GM23248 (cell line): ENCODE measurements at regions not wholly inside any gene's neighbourhood (a gene's known extent, or its start where the extent isn't known, plus 50 kb on each side); places are given as distances from the start of the nearest gene placed in this dataset.

Source experiments
- EZH2 ChIP-seq: fragments of 200-600 bp; sonication (generic); IDR thresholded peaks from 2 replicates; pipeline ENCODE4 v1.6.1; 2018; ENCODE audit warnings: antibody characterized with exemption, mild to moderate bottlenecking; ENCODE audit not compliant: insufficient read depth, poor library complexity, severe bottlenecking
- EZH2phosphoT487 ChIP-seq: fragments of 200-600 bp; sonication (generic); IDR thresholded peaks from 2 replicates; pipeline ENCODE4 v1.6.1; 2018; ENCODE audit warnings: antibody characterized with exemption, moderate library complexity, mild to moderate bottlenecking, low read depth; ENCODE audit not compliant: insufficient read depth

DNA sequence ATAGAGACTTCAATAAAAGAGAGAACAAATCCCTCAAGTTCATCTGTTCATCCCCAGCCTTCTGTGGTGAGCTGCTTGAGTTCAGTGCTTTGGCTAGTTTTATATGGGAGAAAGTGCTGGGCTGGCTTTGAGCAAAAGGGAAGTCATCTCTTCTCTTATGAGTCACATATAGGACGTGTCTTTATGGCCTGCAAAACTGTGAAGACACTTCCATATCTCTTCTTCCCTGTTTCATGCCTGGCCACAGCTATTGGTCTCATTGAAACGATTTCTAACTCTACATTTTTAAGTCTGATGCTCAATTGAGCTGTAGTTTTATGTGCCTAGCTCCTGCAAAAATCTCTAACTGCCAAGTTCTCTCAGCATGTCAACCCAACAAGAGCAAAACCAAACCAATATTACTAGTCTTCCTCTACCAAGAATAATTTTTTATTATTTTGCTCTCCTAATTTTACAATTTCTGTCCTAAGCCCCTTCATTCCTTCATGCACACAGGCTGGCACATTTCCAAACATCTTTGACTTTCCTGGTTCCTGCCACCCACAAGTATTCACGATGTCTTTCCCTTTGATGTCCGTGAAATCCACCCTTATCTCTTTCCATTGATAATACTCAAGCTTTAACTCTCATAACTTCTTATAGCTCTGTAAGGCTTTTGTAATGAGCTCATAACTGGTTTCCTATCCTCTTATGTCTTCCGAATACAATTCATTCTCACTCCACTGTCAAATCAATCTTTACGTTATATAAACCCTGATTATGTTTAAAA, 165.3 kb downstream of the BTC start:
- TF ChIP-seq EZH2phosphoT487 (no peak), EZH2 (no peak)
